ENCODE measurements at regions not wholly inside any gene's neighbourhood (a gene's known extent, or its start where the extent isn't known, plus 50 kb on each side); places are given as distances from the start of the nearest gene placed in this dataset.
"Not testable (repeated sequence)": the region's sequence is repeated elsewhere in the genome, so short reads cannot be mapped to it uniquely, and the experiment has no call there.

- not testable (repeated sequence) for H2AFZ ChIP-seq (ENCODE audit: low read length, unreplicated experiment); H3K27me3 ChIP-seq (ENCODE audit: insufficient read depth, low read length); H3K4me3 ChIP-seq (ENCODE audit: low read depth, low read length); H3K36me3 ChIP-seq (ENCODE audit: insufficient read depth, low read length); H3K79me2 ChIP-seq (ENCODE audit: control insufficient read depth, insufficient read depth, low read length, unreplicated experiment); H3K27ac ChIP-seq (ENCODE audit: low read depth, low read length); H3K4me1 ChIP-seq (ENCODE audit: control insufficient read depth, insufficient read depth, low read length, unreplicated experiment)
Measured at GRCh38 chr5:67627079-67627478, 430.5 kb upstream of the CD180 start.

- no peaks in the 10 kb centered on the region for H3K36me3 ChIP-seq (ENCODE audit: insufficient read depth, low read length)
- no peak overlapping the region for H3K27ac ChIP-seq (ENCODE audit: low read depth, low read length)
- no peak overlapping the region for H3K4me3 ChIP-seq (ENCODE audit: low read depth, low read length)
- H3K27me3 ChIP-seq (ENCODE audit: insufficient read depth, low read length): no peaks in the 10 kb centered on the region
- H2AFZ ChIP-seq (ENCODE audit: low read length, unreplicated experiment): no peak overlapping the region
- H3K4me1 ChIP-seq (ENCODE audit: control insufficient read depth, insufficient read depth, low read length, unreplicated experiment): peaks cover 7% of the 10 kb centered on the region
- H3K79me2 ChIP-seq (ENCODE audit: control insufficient read depth, insufficient read depth, low read length, unreplicated experiment): no peaks in the 10 kb centered on the region
Measured at GRCh38 chr5:67623078-67623477, 426.5 kb upstream of the CD180 start.

GRCh38 chr5:67620424-67621397, 424.1 kb upstream of the CD180 start:
- H3K27me3 ChIP-seq (ENCODE audit: insufficient read depth, low read length): no peaks in the 10 kb centered on the region
- H3K4me1 ChIP-seq (ENCODE audit: control insufficient read depth, insufficient read depth, low read length, unreplicated experiment): peaks cover 7% of the 10 kb centered on the region
- no peaks in the 10 kb centered on the region for H3K79me2 ChIP-seq (ENCODE audit: control insufficient read depth, insufficient read depth, low read length, unreplicated experiment)
- no peak overlapping the region for H3K27ac ChIP-seq (ENCODE audit: low read depth, low read length)
- no peaks in the 10 kb centered on the region for H3K36me3 ChIP-seq (ENCODE audit: insufficient read depth, low read length)
- H3K4me3 ChIP-seq (ENCODE audit: low read depth, low read length): no peak overlapping the region
- H2AFZ ChIP-seq (ENCODE audit: low read length, unreplicated experiment): no peak overlapping the region

GRCh38 chr5:67619636-67620035, 423.0 kb upstream of the CD180 start:
- peaks cover 7% of the 10 kb centered on the region for H3K4me1 ChIP-seq (ENCODE audit: control insufficient read depth, insufficient read depth, low read length, unreplicated experiment)
- no peak overlapping the region for H3K4me3 ChIP-seq (ENCODE audit: low read depth, low read length)
- H3K27ac ChIP-seq (ENCODE audit: low read depth, low read length): no peak overlapping the region
- no peaks in the 10 kb centered on the region for H3K79me2 ChIP-seq (ENCODE audit: control insufficient read depth, insufficient read depth, low read length, unreplicated experiment)
- H3K36me3 ChIP-seq (ENCODE audit: insufficient read depth, low read length): no peaks in the 10 kb centered on the region
- H3K27me3 ChIP-seq (ENCODE audit: insufficient read depth, low read length): no peaks in the 10 kb centered on the region
- H2AFZ ChIP-seq (ENCODE audit: low read length, unreplicated experiment): no peak overlapping the region

GRCh38 chr5:67619235-67619634, 422.6 kb upstream of the CD180 start:
- Histone ChIP-seq H3K4me1 (ENCODE audit: control insufficient read depth, insufficient read depth, low read length, unreplicated experiment) (peaks cover 7% of the 10 kb centered on the region), H3K27ac (ENCODE audit: low read depth, low read length) (no peak overlapping the region), H3K4me3 (ENCODE audit: low read depth, low read length) (no peak overlapping the region), H3K27me3 (ENCODE audit: insufficient read depth, low read length) (no peaks in the 10 kb centered on the region), H3K79me2 (ENCODE audit: control insufficient read depth, insufficient read depth, low read length, unreplicated experiment) (no peaks in the 10 kb centered on the region), H2AFZ (ENCODE audit: low read length, unreplicated experiment) (no peak overlapping the region), H3K36me3 (ENCODE audit: insufficient read depth, low read length) (no peaks in the 10 kb centered on the region)

- H3K79me2 ChIP-seq (ENCODE audit: control insufficient read depth, insufficient read depth, low read length, unreplicated experiment): no peaks in the 10 kb centered on the region
- peaks cover 7% of the 10 kb centered on the region for H3K4me1 ChIP-seq (ENCODE audit: control insufficient read depth, insufficient read depth, low read length, unreplicated experiment)
- H3K27me3 ChIP-seq (ENCODE audit: insufficient read depth, low read length): no peaks in the 10 kb centered on the region
- H3K4me3 ChIP-seq (ENCODE audit: low read depth, low read length): no peak overlapping the region
- no peak overlapping the region for H2AFZ ChIP-seq (ENCODE audit: low read length, unreplicated experiment)
- H3K36me3 ChIP-seq (ENCODE audit: insufficient read depth, low read length): no peaks in the 10 kb centered on the region
- H3K27ac ChIP-seq (ENCODE audit: low read depth, low read length): no peak overlapping the region
Measured at GRCh38 chr5:67617051-67617450, 420.5 kb upstream of the CD180 start.

GRCh38 chr5:67612961-67613360, 416.4 kb upstream of the CD180 start:
- H2AFZ ChIP-seq (ENCODE audit: low read length, unreplicated experiment): no peak overlapping the region
- no peaks in the 10 kb centered on the region for H3K4me1 ChIP-seq (ENCODE audit: control insufficient read depth, insufficient read depth, low read length, unreplicated experiment)
- H3K27ac ChIP-seq (ENCODE audit: low read depth, low read length): no peak overlapping the region
- no peaks in the 10 kb centered on the region for H3K79me2 ChIP-seq (ENCODE audit: control insufficient read depth, insufficient read depth, low read length, unreplicated experiment)
- H3K27me3 ChIP-seq (ENCODE audit: insufficient read depth, low read length): no peaks in the 10 kb centered on the region
- H3K36me3 ChIP-seq (ENCODE audit: insufficient read depth, low read length): no peaks in the 10 kb centered on the region
- H3K4me3 ChIP-seq (ENCODE audit: low read depth, low read length): no peak overlapping the region

GRCh38 chr5:67610186-67610912, 413.8 kb upstream of the CD180 start:
- H3K4me1 ChIP-seq (ENCODE audit: control insufficient read depth, insufficient read depth, low read length, unreplicated experiment): no peaks in the 10 kb centered on the region
- H3K79me2 ChIP-seq (ENCODE audit: control insufficient read depth, insufficient read depth, low read length, unreplicated experiment): no peaks in the 10 kb centered on the region
- H3K27me3 ChIP-seq (ENCODE audit: insufficient read depth, low read length): no peaks in the 10 kb centered on the region
- H3K36me3 ChIP-seq (ENCODE audit: insufficient read depth, low read length): no peaks in the 10 kb centered on the region
- no peak overlapping the region for H3K4me3 ChIP-seq (ENCODE audit: low read depth, low read length)
- no peak overlapping the region for H2AFZ ChIP-seq (ENCODE audit: low read length, unreplicated experiment)
- H3K27ac ChIP-seq (ENCODE audit: low read depth, low read length): no peak overlapping the region

GRCh38 chr5:67607958-67608357, 411.4 kb upstream of the CD180 start:
- Histone ChIP-seq H3K27me3 (ENCODE audit: insufficient read depth, low read length) (peaks cover 6% of the 10 kb centered on the region; the same call in 1 of the 2 replicates), H2AFZ (ENCODE audit: low read length, unreplicated experiment) (no peak overlapping the region), H3K36me3 (ENCODE audit: insufficient read depth, low read length) (no peaks in the 10 kb centered on the region), H3K79me2 (ENCODE audit: control insufficient read depth, insufficient read depth, low read length, unreplicated experiment) (no peaks in the 10 kb centered on the region), H3K4me3 (ENCODE audit: low read depth, low read length) (no peak overlapping the region), H3K27ac (ENCODE audit: low read depth, low read length) (no peak overlapping the region), H3K4me1 (ENCODE audit: control insufficient read depth, insufficient read depth, low read length, unreplicated experiment) (no peaks in the 10 kb centered on the region)

GRCh38 chr5:67606586-67606947, 410.0 kb upstream of the CD180 start:
- no peak overlapping the region for H2AFZ ChIP-seq (ENCODE audit: low read length, unreplicated experiment)
- no peaks in the 10 kb centered on the region for H3K79me2 ChIP-seq (ENCODE audit: control insufficient read depth, insufficient read depth, low read length, unreplicated experiment)
- H3K27ac ChIP-seq (ENCODE audit: low read depth, low read length): no peak overlapping the region
- no peaks in the 10 kb centered on the region for H3K36me3 ChIP-seq (ENCODE audit: insufficient read depth, low read length)
- H3K4me3 ChIP-seq (ENCODE audit: low read depth, low read length): no peak overlapping the region
- peaks cover 6% of the 10 kb centered on the region; the same call in 1 of the 2 replicates for H3K27me3 ChIP-seq (ENCODE audit: insufficient read depth, low read length)
- no peaks in the 10 kb centered on the region for H3K4me1 ChIP-seq (ENCODE audit: control insufficient read depth, insufficient read depth, low read length, unreplicated experiment)
